ENCODE measurements at regions not wholly inside any gene's neighbourhood (a gene's known extent, or its start where the extent isn't known, plus 50 kb on each side); places are given as distances from the start of the nearest gene placed in this dataset.
"Not testable (repeated sequence)": the region's sequence is repeated elsewhere in the genome, so short reads cannot be mapped to it uniquely, and the experiment has no call there.

GRCh38 chr6:93176070-93176469 lies 243.3 kb downstream of the EPHA7 start:
- H2AFZ ChIP-seq (ENCODE audit: low read depth, low read length), result no peak overlapping the region
- H3K79me2 ChIP-seq (ENCODE audit: low read length), result no peaks in the 10 kb centered on the region
- H3K4me1 ChIP-seq (ENCODE audit: low read length), result peaks cover 32% of the 10 kb centered on the region
- no peaks in the 10 kb centered on the region for H3K9me3 ChIP-seq (ENCODE audit: insufficient read depth, low read length)
- H3K4me2 ChIP-seq (ENCODE audit: low read length), result peak overlapping the region; percentile 69
- peak overlapping the region; percentile 41; the same call in 1 of the 2 replicates for H3K9ac ChIP-seq (ENCODE audit: low read length)
- no peaks in the 10 kb centered on the region for H3K27me3 ChIP-seq (ENCODE audit: low read depth, low read length)
- peak overlapping the region; percentile 35 for H3K4me3 ChIP-seq (ENCODE audit: low read length)
- no peaks in the 10 kb centered on the region for H3K36me3 ChIP-seq (replicated peaks; ENCODE audit: low read depth, low read length)
- peak overlapping the region; percentile 80 for H3K27ac ChIP-seq (ENCODE audit: low read length)
- TF ChIP-seq CTCF (IDR thresholded peaks at IDR 0.05; ENCODE audit: low read depth, low read length), result no peak
- no peak for TF ChIP-seq EZH2phosphoT487 (IDR thresholded peaks at IDR 0.05; ENCODE audit: low read depth)
- no peaks in the 10 kb centered on the region for H4K20me1 ChIP-seq (ENCODE audit: insufficient read depth, low read length)

GRCh38 chr6:93173573-93173972 lies 245.8 kb downstream of the EPHA7 start:
- not testable (repeated sequence) for H2AFZ ChIP-seq (ENCODE audit: low read depth, low read length); H3K9ac ChIP-seq (ENCODE audit: low read length); H3K4me2 ChIP-seq (ENCODE audit: low read length); H3K27ac ChIP-seq (ENCODE audit: low read length); H3K4me3 ChIP-seq (ENCODE audit: low read length); H3K79me2 ChIP-seq (ENCODE audit: low read length); H3K36me3 ChIP-seq (replicated peaks; ENCODE audit: low read depth, low read length); H3K9me3 ChIP-seq (ENCODE audit: insufficient read depth, low read length); H4K20me1 ChIP-seq (ENCODE audit: insufficient read depth, low read length); H3K27me3 ChIP-seq (ENCODE audit: low read depth, low read length)
- peaks cover 32% of the 10 kb centered on the region for H3K4me1 ChIP-seq (ENCODE audit: low read length)

GRCh38 chr6:93165850-93166430 lies 253.4 kb downstream of the EPHA7 start:
- Histone ChIP-seq H2AFZ (ENCODE audit: low read depth, low read length) (peak overlapping the region; percentile 77), H3K9me3 (ENCODE audit: insufficient read depth, low read length) (no peaks in the 10 kb centered on the region), H3K27ac (ENCODE audit: low read length) (no peak overlapping the region), H3K9ac (ENCODE audit: low read length) (no peak overlapping the region), H3K4me3 (ENCODE audit: low read length) (no peak overlapping the region), H3K36me3 (replicated peaks; ENCODE audit: low read depth, low read length) (no peaks in the 10 kb centered on the region), H4K20me1 (ENCODE audit: insufficient read depth, low read length) (no peaks in the 10 kb centered on the region), H3K27me3 (ENCODE audit: low read depth, low read length) (no peaks in the 10 kb centered on the region), H3K4me1 (ENCODE audit: low read length) (peaks cover 8% of the 10 kb centered on the region), H3K79me2 (ENCODE audit: low read length) (no peaks in the 10 kb centered on the region), H3K4me2 (ENCODE audit: low read length) (peak overlapping the region; percentile 56)
- TF ChIP-seq CTCF (IDR thresholded peaks at IDR 0.05; ENCODE audit: low read depth, low read length) (no peak), EZH2phosphoT487 (IDR thresholded peaks at IDR 0.05; ENCODE audit: low read depth) (no peak)

GRCh38 chr6:93164781-93165180 lies 254.6 kb downstream of the EPHA7 start:
- no peak overlapping the region for H3K9ac ChIP-seq (ENCODE audit: low read length)
- no peak overlapping the region for H3K27ac ChIP-seq (ENCODE audit: low read length)
- no peak overlapping the region for H3K4me2 ChIP-seq (ENCODE audit: low read length)
- no peaks in the 10 kb centered on the region for H3K9me3 ChIP-seq (ENCODE audit: insufficient read depth, low read length)
- peaks cover 8% of the 10 kb centered on the region for H3K4me1 ChIP-seq (ENCODE audit: low read length)
- no peaks in the 10 kb centered on the region for H3K79me2 ChIP-seq (ENCODE audit: low read length)
- no peaks in the 10 kb centered on the region for H4K20me1 ChIP-seq (ENCODE audit: insufficient read depth, low read length)
- no peaks in the 10 kb centered on the region for H3K27me3 ChIP-seq (ENCODE audit: low read depth, low read length)
- no peaks in the 10 kb centered on the region for H3K36me3 ChIP-seq (replicated peaks; ENCODE audit: low read depth, low read length)
- no peak overlapping the region for H2AFZ ChIP-seq (ENCODE audit: low read depth, low read length)
- no peak for TF ChIP-seq EZH2phosphoT487 (IDR thresholded peaks at IDR 0.05; ENCODE audit: low read depth)
- TF ChIP-seq CTCF (IDR thresholded peaks at IDR 0.05; ENCODE audit: low read depth, low read length), result no peak
- no peak overlapping the region for H3K4me3 ChIP-seq (ENCODE audit: low read length)

All from OCI-LY3 (cell line).